GM18520 (cell line): ENCODE measurements at regions not wholly inside any gene's neighbourhood (a gene's known extent, or its start where the extent isn't known, plus 50 kb on each side); places are given as distances from the start of the nearest gene placed in this dataset.
"Not testable (repeated sequence)": the region's sequence is repeated elsewhere in the genome, so short reads cannot be mapped to it uniquely, and the experiment has no call there.

ENCODE experiments used
- ATAC-seq: cut with Tn5 transposase; IDR thresholded peaks from one replicate; pipeline ENCODE4 v1.9.1; 2021; ENCODE audit not compliant: unreplicated experiment

- ATAC-seq: no peak
Observed at GRCh38 chr7:88615336-88615735, 144.2 kb upstream of the ZNF804B start.

- ATAC-seq: no peak
Observed at GRCh38 chr7:88614736-88615135, 144.8 kb upstream of the ZNF804B start.

DNA sequence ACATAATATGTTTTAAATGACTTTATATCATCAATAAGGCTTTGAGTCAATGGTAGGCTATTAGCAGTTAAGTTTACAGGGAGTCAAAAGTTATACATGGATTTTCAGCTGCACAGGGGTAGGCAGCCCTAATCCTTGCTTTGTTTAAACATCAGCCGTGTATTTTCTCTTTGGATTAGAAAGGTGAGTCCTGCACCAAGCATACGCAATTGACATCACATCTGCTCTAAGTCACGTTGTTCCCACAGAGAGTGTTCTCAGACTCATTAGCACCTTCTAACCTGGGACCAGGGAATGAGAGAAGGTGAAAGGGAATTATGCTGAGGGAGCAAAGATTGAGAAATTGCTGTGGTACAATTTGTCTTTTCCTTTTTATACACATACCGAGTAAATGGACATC is 148.6 kb upstream of the ZNF804B start:
- no peak for ATAC-seq

DNA sequence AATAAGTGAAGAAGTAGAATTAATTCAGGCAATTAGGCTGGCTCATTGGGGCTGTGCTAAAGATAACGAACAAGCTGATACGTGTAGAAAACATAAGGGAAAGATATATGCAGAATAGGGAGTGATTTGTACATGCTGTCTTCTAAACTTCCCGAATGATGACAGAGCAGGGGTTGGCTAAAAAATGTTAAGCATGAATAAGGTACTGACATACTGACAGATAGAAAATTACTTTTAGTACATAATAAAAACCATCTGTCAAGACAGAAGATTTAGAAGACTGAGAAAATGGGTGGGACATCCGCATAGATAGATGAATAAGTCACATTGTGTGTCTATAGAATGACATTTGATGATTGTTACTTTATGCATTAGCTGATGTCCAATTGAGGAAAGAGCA is 158.8 kb upstream of the ZNF804B start:
- no peak for ATAC-seq

DNA sequence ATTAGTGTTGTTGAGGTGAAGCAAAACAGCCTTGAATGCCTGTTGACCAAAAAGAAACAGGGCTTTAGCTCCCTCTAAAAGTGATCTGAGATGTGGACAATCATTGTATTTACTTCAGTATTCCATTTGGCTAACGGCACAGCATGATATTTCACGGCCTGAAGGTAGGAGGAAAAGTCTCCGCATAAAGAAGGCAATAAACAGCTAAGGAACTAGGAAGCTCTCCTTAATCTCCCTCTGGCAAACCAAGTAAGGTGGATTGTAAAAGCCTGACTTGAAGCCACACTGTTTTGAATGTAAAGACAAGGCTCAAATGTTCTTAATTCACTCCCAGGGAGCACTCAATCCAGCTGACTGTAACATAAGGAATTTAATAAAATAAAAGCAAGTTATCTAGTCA is 160.0 kb upstream of the ZNF804B start:
- ATAC-seq: no peak

DNA sequence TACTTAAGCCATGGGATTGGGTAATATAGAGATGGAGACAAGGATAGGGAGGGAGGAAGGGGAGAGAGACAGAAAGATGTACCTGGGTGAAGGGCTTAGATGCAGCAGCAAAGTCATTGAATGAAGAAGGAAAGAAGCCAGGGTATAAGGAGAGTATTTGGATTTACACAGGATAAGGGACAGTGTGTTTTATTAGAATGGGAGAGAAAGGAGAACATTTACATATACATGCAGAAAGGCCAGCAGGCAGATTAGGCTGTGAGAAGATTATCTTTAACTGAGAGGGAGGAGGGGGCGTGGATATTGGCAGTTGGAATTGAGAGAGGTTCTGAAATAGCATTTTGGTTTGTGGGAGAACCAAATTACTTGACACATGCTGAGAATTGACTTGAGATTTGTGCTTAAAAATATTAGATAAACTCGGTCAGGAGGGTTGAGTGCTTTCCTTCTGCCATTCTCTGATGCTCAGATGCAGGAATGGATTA is 161.5 kb upstream of the ZNF804B start:
- no peak for ATAC-seq

DNA sequence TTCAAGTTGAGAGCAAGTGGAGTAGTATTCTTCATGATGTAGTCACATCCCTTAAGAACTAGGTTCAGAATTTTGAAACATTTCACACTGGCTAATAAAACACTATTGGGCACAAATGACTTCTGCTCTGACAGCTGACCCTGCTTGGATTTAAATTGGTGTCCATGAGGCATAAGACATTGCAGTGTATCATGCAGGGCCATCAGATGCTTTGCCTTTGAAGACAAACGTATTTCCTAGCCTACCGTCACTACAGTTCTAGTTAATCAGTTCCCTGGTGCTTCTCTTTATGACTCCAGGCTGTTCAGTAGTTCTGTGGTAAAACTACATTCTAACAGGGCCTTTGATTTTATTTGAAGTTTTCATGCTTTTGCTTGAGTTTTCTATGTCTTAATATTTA is 168.5 kb upstream of the ZNF804B start:
- ATAC-seq: no peak

- ATAC-seq: no peak
Observed at GRCh38 chr7:88589927-88590326, 169.6 kb upstream of the ZNF804B start.

DNA sequence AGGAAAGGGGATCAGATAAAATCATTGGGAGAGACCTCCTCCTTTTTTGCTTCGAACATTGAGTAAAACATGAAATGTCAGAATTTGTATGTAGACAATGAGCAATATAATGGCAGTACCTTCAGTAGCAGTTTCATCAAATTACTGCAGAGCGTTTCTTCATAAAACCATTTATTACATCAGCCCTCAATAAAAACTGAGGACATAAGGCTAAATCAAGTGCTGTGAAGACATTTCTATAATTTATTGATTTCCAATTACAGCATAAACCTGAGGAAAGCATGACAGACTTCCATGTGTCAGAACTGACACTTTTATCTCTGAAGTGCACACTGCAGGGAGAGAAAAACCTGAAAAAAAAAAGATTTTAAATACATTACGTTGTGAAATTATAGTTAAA is 172.6 kb upstream of the ZNF804B start:
- ATAC-seq: no peak

DNA sequence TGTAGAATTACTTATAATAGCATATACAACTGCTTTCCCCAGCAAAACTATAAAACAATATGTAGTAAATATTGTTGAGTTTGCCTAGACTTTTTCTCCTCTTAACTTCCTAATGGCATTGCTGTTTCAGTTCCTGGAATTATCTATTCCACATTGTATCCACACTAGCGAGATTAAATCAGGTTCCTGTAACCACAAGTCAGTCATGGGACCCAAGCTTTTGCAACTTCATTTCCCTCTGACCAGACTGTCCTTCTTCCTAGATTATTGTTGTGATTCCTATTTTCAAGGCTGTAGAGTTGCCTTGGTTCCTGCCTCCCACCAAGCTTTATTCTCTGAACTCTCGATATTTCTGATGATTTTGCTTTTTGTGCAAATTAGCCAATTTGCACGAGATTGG is 173.3 kb upstream of the ZNF804B start:
- no peak for ATAC-seq

- no peak for ATAC-seq
Observed at GRCh38 chr7:88576720-88577119, 182.8 kb upstream of the ZNF804B start.

DNA sequence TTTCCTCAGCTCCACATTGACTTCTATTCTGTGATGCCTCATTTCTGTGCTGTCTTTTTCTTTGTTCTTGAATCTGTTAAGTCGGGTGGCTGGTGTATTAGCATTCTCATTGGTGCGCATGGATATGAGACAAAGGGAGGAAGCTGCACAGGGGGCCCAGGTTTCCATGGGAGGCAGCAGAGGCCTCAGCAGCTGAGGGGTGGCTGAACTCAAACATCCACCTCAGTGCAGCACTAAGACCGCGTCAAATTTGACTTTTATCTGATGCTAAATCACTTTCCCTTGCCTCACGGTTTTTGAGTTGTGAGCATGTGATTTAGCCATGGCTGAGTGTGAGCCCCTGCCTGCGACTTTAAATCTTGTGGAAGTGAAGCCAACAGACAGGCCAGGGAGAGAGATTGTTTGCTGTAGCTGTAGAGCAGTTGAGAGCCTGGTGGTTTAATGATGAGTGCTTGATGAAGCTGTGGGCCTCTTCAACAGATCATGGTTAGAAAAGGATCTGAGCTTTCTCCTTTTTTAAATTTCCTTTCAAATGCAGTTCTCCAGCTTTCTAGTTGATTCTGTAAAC is 193.3 kb upstream of the ZNF804B start:
- ATAC-seq: no peak

GRCh38 chr7:88565401-88565800 is 194.1 kb upstream of the ZNF804B start:
- no peak for ATAC-seq

GRCh38 chr7:88556441-88556840 is 203.1 kb upstream of the ZNF804B start:
- ATAC-seq: not testable (repeated sequence)

GRCh38 chr7:88554847-88555246 is 204.7 kb upstream of the ZNF804B start:
- ATAC-seq: not testable (repeated sequence)

- no peak for ATAC-seq
Observed at GRCh38 chr7:88548399-88548798, 211.1 kb upstream of the ZNF804B start.

- no peak for ATAC-seq
Observed at GRCh38 chr7:88546808-88547207, 212.7 kb upstream of the ZNF804B start.

- no peak for ATAC-seq
Observed at GRCh38 chr7:88545663-88546062, 213.8 kb upstream of the ZNF804B start.

GRCh38 chr7:88540012-88540411 is 219.5 kb upstream of the ZNF804B start:
- no peak for ATAC-seq

DNA sequence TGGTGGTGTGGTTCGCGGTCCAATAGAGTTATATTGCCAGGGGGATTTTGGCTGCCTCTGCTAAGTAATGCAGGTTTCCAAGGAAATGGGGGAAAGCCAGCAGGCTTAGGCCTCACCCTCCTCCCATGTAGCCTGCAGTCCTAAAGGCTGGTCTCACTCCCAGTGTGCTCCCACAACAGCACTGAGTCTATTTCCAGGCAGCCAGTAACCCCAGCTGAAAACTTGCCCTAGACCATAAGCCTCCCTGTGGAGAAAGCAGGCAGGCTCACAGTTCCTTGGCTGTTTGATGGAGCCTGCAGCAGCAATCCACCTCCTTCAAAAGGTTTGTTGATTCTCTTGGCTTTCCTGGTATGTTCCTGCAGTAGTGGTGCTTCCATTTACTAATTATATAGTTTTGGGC is 220.0 kb upstream of the ZNF804B start:
- no peak for ATAC-seq

DNA sequence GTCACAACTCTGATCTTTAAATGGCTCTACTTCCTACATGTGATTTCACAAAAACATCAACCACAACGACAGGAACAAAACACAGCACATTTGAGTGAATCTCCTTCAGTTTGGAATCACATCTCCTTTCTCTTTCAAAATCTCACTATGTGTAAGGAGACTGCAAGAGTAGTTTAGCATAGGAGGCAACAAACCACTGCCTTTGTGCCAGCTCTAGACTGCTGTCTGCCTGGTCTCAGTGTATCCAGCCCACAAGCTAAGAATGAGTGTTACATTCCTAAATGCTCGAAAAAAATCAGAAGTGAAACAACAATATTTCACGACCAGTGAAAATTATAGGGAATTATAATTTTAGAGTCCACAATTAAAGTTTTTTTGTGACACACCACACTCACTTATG is 217.0 kb upstream of the STEAP4 start:
- no peak for ATAC-seq

- no peak for ATAC-seq
Observed at GRCh38 chr7:88522771-88523293, 216.1 kb upstream of the STEAP4 start.

GRCh38 chr7:88516429-88516828 is 209.7 kb upstream of the STEAP4 start:
- ATAC-seq: no peak
